Ammon's horn (tissue), 1 donor: ENCODE measurements at regions not wholly inside any gene's neighbourhood (a gene's known extent, or its start where the extent isn't known, plus 50 kb on each side); places are given as distances from the start of the nearest gene placed in this dataset.

Experiments
- DNase-seq: peaks from one replicate; pipeline ENCODE4 v3.0.0-alpha.2; 2016; ENCODE audit warnings: low spot score

- no peak for DNase-seq
Observed at GRCh38 chr6:41471064-41471895, 74.9 kb upstream of the FOXP4 start.

GRCh38 chr6:41474213-41474933, 71.8 kb upstream of the FOXP4 start:
- DNase-seq = no peak

GRCh38 chr6:41475164-41475563, 71.0 kb upstream of the FOXP4 start:
- no peak for DNase-seq

DNA sequence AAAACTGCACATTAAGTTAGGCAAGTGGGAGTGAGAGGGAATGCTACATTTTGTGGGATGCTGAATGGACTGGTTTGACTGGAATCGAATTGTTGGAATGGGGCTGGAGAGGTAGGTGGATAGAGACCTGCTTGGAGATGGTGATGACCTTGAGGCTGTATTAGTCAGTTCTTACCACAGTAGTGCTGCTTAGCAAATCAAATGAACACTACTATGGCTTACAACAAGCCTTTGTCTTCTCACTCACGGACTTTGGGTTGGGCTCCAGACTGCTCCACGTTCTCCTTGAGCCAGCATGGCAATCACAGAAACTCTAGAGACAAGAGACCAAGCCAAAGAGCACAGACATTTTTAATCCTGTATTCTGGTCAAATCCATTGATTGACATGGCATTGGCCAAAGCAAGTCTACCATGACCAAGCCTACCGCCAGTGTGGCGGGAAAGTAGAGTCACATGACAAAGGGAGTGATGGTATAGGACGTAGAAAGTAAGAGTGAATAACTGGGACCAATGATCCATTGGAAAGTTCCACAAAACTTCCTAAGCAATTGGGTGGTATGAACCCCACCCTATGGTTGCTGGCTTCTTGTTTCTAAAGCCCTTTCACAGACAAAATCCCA, 70.3 kb upstream of the FOXP4 start:
- DNase-seq = no peak

GRCh38 chr6:41476401-41476800, 69.8 kb upstream of the FOXP4 start:
- no peak for DNase-seq

GRCh38 chr6:41477572-41477971, 68.6 kb upstream of the FOXP4 start:
- DNase-seq = no peak

DNA sequence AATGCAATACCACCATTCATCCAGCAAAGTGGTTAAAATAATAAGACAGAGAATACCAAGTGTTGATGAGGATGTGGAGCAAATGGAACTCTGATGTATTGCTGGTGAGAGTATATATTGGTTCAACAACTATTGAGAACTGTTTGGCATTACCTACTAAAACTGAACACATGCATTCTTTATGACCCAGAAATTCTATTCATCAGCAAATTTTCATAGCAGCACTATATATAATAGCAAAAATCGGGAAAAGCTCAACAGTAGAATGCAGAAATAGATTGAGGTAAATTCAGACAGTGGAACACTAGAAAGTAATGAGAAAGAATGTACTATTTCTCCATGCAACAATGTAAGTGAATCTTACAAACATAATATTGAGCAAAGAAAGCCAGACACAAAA, 62.2 kb upstream of the FOXP4 start:
- DNase-seq = no peak

DNA sequence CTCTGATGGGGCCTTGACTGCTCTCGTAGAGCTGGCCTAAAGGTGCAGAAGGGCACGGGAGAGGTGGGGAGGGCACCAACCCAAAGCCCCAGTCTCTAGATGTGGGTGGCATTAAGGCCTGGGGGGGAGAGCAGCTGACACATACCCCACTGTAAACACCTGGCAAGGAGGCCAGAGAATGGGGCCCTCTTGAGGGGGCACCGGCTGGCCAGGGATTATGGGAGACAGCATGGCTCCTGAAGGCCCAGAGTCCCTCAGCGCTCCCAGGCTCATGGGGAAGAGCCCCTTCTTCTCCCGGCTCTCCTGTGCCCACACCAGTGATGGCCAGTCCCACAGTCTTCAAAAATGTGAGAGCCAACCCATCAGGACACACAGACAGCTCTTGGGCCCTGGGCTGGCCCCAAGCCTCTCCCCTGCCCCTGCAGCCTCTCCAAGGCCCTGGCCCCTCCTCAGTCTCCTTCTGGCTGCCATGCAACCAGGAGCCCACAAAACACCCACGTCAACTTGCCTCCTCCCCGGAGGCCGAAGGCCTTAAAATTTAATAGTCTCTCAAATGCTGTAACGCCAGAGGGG, 58.2 kb upstream of the FOXP4 start:
- no peak for DNase-seq

DNA sequence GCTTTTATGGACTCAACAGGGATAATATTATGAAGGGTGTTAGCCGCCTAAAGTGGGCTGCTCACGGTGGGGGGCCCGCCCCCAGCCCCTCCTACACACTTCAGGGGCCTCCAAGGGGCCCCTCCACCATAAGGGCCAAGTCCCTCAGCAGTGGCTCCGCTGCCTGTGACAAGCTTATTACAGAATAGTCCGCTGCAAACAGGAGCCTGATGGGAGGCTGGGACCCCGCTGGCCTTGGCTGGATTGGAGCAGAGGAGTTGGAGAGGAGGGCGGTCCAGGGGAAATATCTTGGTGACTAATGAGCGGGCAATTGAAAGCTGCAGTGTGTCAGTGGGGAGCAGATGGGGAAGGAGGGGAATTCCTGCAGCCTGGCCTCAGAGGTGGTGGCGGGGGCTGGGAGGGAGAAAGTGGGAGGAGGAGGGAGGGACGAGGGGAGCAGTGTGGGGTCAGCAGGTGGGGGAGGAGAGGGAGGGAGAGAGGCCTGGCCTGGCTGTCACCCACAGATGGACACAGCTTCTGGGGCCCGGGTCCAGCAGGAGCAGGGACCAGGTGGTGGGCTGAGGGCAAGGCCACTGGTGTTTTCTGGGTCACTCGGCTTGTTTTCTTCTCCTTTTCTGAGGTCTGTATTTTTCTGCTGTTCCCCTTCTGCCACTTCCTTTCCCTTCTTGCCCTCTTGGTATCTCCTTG, 57.6 kb upstream of the FOXP4 start:
- no peak for DNase-seq

DNA sequence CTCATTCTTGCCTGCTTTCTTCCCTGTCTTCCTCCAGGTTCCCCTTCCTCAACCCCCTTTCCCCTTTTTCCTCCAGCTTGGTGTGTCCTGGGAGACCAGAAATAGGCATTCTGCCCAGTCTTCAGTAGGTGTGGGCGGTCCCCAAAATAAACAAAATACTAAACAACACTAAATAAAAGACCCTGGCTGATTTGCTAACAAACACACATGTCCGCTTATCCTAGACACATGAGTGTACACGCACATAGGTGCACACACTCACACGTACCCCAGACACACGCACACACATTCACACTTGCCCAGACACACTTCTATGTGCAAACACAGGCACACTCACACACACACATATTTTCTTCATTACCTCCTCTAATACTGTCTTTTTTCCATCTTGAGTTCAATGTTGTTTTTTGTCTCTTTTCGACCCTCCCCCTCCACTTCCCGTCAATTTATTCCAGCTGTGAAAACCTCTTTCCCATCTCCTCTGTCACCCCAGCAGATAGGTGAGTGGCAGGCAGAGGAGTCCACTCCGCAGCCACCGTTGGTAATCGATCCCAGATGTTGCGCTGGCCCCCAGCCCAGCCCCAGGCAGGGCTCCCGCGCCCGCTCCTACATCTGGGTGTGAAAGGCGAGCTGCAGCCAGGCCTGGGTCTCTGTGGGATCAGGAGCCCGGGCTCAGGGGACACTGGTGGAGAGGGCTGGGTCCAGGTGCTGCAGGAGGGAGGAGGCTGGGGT, 56.9 kb upstream of the FOXP4 start:
- DNase-seq = no peak

DNA sequence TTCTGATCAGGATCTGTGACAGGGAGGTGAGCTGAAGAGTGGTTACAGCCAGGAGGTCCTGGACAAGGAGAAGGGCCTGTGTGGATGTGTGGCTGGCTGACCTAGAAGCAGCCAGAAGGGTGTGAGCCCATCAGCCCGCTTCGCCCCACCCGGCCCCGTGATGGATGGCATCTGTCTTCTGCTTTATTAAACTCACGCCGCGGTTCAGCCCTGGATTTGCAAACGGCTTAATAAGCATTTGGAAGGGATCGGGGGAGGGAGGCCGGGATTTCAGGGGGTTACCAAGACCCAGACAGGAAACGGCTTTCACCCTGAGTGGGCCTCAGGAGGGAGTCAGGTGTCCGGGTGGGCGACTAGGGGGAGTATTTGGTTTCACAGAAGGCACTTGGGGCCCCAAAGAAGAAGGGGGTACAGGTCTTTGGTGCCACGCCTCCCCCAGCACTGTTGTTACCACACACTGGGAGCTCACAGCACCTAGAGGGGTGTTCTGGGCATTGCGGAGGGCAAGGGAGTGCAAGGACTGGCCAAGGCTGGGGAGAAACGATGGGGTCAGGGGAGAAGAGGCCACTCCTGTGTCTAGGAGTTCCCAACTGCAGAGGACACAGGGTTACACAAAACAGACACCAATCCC, 53.8 kb upstream of the FOXP4 start:
- no peak for DNase-seq

- DNase-seq = no peak
Observed at GRCh38 chr6:41494212-41495110, 51.7 kb upstream of the FOXP4 start.
